Natural killer cell (primary cell): ENCODE measurements at regions not wholly inside any gene's neighbourhood (a gene's known extent, or its start where the extent isn't known, plus 50 kb on each side); places are given as distances from the start of the nearest gene placed in this dataset.

Source experiments
- ATAC-seq, 3 donors: fragments of 150-1000 bp in 2 of 3; fragments of 200-7000 bp in 1 of 3; cut with Tn5 transposase; 1 replicate in 1 of 3; 2 replicates in 2 of 3; pipeline ENCODE4 v1.10.0; 2021; ENCODE audit warnings: mild to moderate bottlenecking in 2 of 3, moderate library complexity in 2 of 3
- DNase-seq, 2 donors: peaks; one replicate each; pipeline versions ENCODE4 v3.0.0 to v3.0.0-alpha.2; 2013 to 2021; ENCODE audit warnings: mixed read lengths in 1 of 2
- H3K27ac ChIP-seq: one replicate; pipeline ENCODE4 v1.5.1; 2013; ENCODE audit warnings: mild to moderate bottlenecking, low read length
- H3K27me3 ChIP-seq: one replicate; pipeline ENCODE4 v1.6.1; 2013; ENCODE audit warnings: low read length; ENCODE audit not compliant: control insufficient read depth, insufficient read depth
- H3K36me3 ChIP-seq: one replicate; pipeline ENCODE4 v1.6.1; 2013; ENCODE audit warnings: low read length; ENCODE audit not compliant: control insufficient read depth, insufficient read depth
- H3K4me1 ChIP-seq: one replicate; pipeline ENCODE4 v1.6.1; 2013; ENCODE audit warnings: low read length; ENCODE audit not compliant: control insufficient read depth, insufficient read depth
- H3K4me3 ChIP-seq: one replicate; pipeline ENCODE4 v1.5.1; 2013; ENCODE audit warnings: low read length
- H3K9me3 ChIP-seq: one replicate; pipeline ENCODE4 v1.6.1; 2013; ENCODE audit warnings: low read length; ENCODE audit not compliant: control insufficient read depth, insufficient read depth
- H3K27ac Mint-ChIP-seq, 2 donors: one replicate each; pipeline ENCODE4 v1.8.0; 2022; ENCODE audit warnings: mild to moderate bottlenecking in 2 of 2, mixed read lengths in 2 of 2, moderate library complexity in 1 of 2
- H3K27me3 Mint-ChIP-seq, 2 donors: one replicate each; pipeline ENCODE4 v1.8.0; 2022; ENCODE audit warnings: low read depth in 2 of 2, mixed read lengths in 2 of 2
- H3K36me3 Mint-ChIP-seq: one replicate; pipeline ENCODE4 v1.8.0; 2022; ENCODE audit warnings: mixed read lengths
- H3K4me1 Mint-ChIP-seq, 2 donors: one replicate each; pipeline ENCODE4 v1.8.0; 2022; ENCODE audit warnings: mixed read lengths in 2 of 2
- H3K4me3 Mint-ChIP-seq: one replicate; pipeline ENCODE4 v1.8.0; 2022; ENCODE audit warnings: mild to moderate bottlenecking, moderate library complexity, mixed read lengths
- H3K9me3 Mint-ChIP-seq, 2 donors: one replicate each; pipeline ENCODE4 v1.8.0; 2022; ENCODE audit warnings: mixed read lengths in 2 of 2
- WGBS: methylation state at CpG from one replicate; pipeline ENCODE4 v1.1.7; 2013; ENCODE audit warnings: missing lambda C conversion rate; ENCODE audit not compliant: insufficient coverage; 5-methylcytosine and 5-hydroxymethylcytosine counted together
- intact Hi-C: fragments of 100-400 bp; cut with micrococcal nuclease; formaldehyde crosslinking; loops from one replicate; pipeline ENCODE4 v1.14.2; 2022
- TF ChIP-seq, protein P1 (sequence below): fragments of 200-600 bp; IDR thresholded peaks from one replicate; pipeline ENCODE4 v1.8.0; 2022; ENCODE audit warnings: antibody characterized with exemption

DNA sequence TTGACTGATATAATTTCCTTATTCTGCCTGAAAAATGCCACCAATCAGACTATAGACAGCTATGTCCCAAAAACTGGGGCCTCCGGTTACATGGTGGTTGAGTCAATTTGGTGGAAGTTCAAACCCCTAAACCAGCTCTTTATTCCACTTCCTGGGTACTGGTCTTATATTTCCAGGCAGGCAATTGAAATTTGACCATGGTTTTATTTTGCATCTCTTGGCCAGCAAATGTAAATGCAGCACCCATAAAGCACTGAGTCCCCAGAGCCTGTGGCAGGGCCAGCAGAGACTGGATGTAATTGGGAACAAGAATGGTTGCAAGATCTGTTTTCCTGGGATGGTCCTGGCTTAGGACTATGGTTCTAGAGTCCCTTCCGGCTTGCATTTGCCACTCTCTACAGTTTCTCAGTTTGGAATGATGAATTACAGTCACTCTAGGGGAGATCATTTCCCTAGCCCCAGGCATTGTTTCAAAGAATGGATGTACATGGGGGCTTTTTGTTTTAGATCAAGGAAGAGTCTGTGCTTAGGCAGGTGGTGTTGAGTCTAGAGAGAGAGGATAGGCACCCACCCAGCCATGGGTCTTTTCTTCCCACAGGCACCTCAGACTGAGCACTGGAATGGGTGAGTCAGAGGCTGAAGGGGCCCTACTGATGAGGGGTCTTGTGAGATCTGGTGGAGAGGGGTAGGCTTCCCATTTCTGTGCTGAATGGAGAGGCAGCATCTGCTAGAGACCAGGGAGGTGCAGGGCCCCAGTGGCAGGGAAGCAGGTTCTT lies 108.4 kb upstream of the CDC42EP3 start:
- TF ChIP-seq, protein P1, sequence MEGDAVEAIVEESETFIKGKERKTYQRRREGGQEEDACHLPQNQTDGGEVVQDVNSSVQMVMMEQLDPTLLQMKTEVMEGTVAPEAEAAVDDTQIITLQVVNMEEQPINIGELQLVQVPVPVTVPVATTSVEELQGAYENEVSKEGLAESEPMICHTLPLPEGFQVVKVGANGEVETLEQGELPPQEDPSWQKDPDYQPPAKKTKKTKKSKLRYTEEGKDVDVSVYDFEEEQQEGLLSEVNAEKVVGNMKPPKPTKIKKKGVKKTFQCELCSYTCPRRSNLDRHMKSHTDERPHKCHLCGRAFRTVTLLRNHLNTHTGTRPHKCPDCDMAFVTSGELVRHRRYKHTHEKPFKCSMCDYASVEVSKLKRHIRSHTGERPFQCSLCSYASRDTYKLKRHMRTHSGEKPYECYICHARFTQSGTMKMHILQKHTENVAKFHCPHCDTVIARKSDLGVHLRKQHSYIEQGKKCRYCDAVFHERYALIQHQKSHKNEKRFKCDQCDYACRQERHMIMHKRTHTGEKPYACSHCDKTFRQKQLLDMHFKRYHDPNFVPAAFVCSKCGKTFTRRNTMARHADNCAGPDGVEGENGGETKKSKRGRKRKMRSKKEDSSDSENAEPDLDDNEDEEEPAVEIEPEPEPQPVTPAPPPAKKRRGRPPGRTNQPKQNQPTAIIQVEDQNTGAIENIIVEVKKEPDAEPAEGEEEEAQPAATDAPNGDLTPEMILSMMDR: no peak
- Histone ChIP-seq H3K27me3 (no peaks in the 10 kb centered on the region), H3K9me3 (no peaks in the 10 kb centered on the region), H3K27ac (no peak overlapping the region), H3K4me1 (no peaks in the 10 kb centered on the region), H3K4me3 (no peak overlapping the region), H3K36me3 (no peaks in the 10 kb centered on the region)
- DNase-seq (no peak), ATAC-seq (no peak)
- WGBS: 100% methylated on average over 2 of the region's 2 CpGs
- Mint-ChIP-seq H3K9me3 (no peaks in the 10 kb centered on the region), H3K36me3 (no peaks in the 10 kb centered on the region), H3K4me3 (no peak overlapping the region), H3K4me1 (no peaks in the 10 kb centered on the region), H3K27ac (no peak overlapping the region), H3K27me3 (no peaks in the 10 kb centered on the region)
- intact Hi-C loops: no loop called here

DNA sequence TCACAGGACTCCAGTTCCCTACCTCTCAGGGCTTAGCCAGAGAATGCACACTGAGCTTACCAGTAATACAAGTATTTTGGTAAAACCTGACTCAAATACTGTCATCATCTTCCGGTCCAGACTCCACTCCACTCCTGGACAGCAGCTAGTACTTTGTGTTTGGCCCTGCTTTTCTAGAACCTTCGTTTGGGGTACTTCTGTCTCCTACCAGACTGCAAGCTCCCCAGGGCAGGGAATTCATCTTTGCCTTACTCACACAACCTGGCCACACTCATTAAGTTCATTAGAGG lies 108.9 kb upstream of the CDC42EP3 start:
- no peaks in the 10 kb centered on the region for H3K27me3 ChIP-seq
- no peaks in the 10 kb centered on the region for H3K4me1 Mint-ChIP-seq
- TF ChIP-seq, protein P1: no peak
- H3K4me3 ChIP-seq: no peak overlapping the region
- no peaks in the 10 kb centered on the region for H3K36me3 ChIP-seq
- H3K9me3 ChIP-seq: no peaks in the 10 kb centered on the region
- H3K27ac Mint-ChIP-seq: no peak overlapping the region
- no peaks in the 10 kb centered on the region for H3K4me1 ChIP-seq
- no peaks in the 10 kb centered on the region for H3K27me3 Mint-ChIP-seq
- no peaks in the 10 kb centered on the region for H3K36me3 Mint-ChIP-seq
- intact Hi-C loops: no loop called here
- H3K4me3 Mint-ChIP-seq: no peak overlapping the region
- DNase-seq (no peak), ATAC-seq (no peak)
- whole genome bisulfite sequencing: 87% methylated on average over 2 of the region's 2 CpGs
- H3K9me3 Mint-ChIP-seq: no peaks in the 10 kb centered on the region
- no peak overlapping the region for H3K27ac ChIP-seq

DNA sequence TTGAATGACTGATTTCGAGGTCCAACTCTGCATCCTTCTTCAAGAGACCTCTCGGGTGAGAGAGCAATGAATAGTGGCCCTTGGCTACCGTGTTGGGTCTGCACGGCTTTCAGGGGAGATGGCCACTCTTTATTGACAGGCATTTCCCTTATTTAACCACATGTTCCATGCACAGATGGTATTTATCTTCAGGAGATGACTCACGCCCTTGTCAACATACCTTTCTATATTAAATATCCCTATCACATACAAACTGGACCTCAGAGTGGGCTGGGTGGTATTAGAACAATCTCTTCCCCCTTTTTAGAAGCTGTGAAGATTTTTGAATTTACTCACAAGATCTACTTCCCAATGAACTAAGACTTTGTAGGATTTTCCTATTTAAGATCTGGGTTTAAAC lies 109.6 kb upstream of the CDC42EP3 start:
- intact Hi-C loops: no loop called here
- TF ChIP-seq, protein P1: no peak
- no peaks in the 10 kb centered on the region for H3K4me1 ChIP-seq
- Mint-ChIP-seq H3K36me3 (no peaks in the 10 kb centered on the region), H3K4me3 (no peak overlapping the region), H3K4me1 (no peaks in the 10 kb centered on the region), H3K27ac (no peak overlapping the region), H3K9me3 (no peaks in the 10 kb centered on the region), H3K27me3 (no peaks in the 10 kb centered on the region)
- ATAC-seq (no peak), DNase-seq (no peak)
- WGBS: 94% methylated on average over 4 of the region's 5 CpGs
- H3K4me3 ChIP-seq: no peak overlapping the region
- no peak overlapping the region for H3K27ac ChIP-seq
- H3K36me3 ChIP-seq: no peaks in the 10 kb centered on the region
- no peaks in the 10 kb centered on the region for H3K27me3 ChIP-seq
- H3K9me3 ChIP-seq: no peaks in the 10 kb centered on the region

DNA sequence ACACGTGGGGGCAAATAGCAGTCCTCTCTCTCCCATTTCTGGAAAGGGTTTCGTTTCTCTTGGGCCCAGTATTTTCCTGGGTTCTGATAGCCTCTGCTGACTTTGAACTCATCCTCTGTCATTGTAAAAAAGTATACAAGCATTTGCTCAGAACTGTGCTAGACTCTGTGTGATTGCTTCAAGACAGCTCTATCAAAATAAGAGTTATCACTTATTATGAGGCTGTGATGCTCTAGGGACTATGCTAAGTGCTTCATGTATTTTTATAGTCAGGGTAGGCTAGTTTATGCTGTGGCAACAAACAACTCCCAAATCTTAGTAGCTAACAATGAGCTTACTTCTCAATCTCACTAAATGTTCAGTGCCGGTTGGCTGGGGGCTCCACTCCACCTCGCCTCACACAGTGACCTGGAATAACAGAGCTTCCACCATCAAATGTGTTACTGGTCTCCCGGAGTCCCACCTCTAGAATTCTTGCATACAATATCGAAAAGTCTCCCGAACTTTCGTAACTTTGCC lies 110.8 kb upstream of the CDC42EP3 start:
- H3K36me3 ChIP-seq: no peaks in the 10 kb centered on the region
- H3K27ac ChIP-seq: no peak overlapping the region
- 92% methylated on average over 8 of the region's 8 CpGs for WGBS
- no peak overlapping the region for H3K4me3 ChIP-seq
- TF ChIP-seq, protein P1: no peak
- no peaks in the 10 kb centered on the region for H3K9me3 ChIP-seq
- intact Hi-C loops: no loop called here
- Mint-ChIP-seq H3K36me3 (no peaks in the 10 kb centered on the region), H3K27me3 (peaks cover 0 to 2% of the 10 kb centered on the region in 2 donors), H3K4me3 (no peak overlapping the region), H3K27ac (no peak overlapping the region), H3K9me3 (peaks cover 2% of the 10 kb centered on the region in 2 donors), H3K4me1 (no peaks in the 10 kb centered on the region)
- no peak for DNase-seq
- H3K27me3 ChIP-seq: no peaks in the 10 kb centered on the region
- no peaks in the 10 kb centered on the region for H3K4me1 ChIP-seq
- ATAC-seq: no peak
